ENCODE measurements at regions not wholly inside any gene's neighbourhood (a gene's known extent, or its start where the extent isn't known, plus 50 kb on each side); places are given as distances from the start of the nearest gene placed in this dataset.

- TF ChIP-seq, protein P1, sequence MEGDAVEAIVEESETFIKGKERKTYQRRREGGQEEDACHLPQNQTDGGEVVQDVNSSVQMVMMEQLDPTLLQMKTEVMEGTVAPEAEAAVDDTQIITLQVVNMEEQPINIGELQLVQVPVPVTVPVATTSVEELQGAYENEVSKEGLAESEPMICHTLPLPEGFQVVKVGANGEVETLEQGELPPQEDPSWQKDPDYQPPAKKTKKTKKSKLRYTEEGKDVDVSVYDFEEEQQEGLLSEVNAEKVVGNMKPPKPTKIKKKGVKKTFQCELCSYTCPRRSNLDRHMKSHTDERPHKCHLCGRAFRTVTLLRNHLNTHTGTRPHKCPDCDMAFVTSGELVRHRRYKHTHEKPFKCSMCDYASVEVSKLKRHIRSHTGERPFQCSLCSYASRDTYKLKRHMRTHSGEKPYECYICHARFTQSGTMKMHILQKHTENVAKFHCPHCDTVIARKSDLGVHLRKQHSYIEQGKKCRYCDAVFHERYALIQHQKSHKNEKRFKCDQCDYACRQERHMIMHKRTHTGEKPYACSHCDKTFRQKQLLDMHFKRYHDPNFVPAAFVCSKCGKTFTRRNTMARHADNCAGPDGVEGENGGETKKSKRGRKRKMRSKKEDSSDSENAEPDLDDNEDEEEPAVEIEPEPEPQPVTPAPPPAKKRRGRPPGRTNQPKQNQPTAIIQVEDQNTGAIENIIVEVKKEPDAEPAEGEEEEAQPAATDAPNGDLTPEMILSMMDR (IDR thresholded peaks at IDR 0.05; ENCODE audit: control insufficient read depth, extremely low read depth, insufficient read depth), result no peak
- DNase-seq (ENCODE audit: low read depth), result no peak
- no peak overlapping the region for H3K4me3 ChIP-seq (ENCODE audit: low read depth, low read length)
These were observed 376.4 kb downstream of the FGF9 start for GRCh38 chr13:22047082-22047784.

DNA sequence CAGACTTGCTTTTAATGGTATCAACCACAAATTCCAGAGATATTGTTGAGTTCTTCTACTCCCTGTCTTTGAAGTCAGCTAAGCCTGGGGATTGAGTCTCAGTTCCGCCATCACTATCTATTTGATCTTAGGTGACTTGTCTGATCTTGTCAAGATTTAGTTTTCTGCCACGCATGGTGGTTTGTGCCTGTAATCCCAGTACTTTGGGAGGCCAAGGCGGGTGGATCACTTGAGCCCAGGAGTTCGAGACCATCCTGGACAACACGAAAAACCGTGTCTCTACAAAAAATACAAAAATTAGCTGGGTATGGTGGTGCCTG is 376.9 kb downstream of the FGF9 start:
- TF ChIP-seq, protein P1 (IDR thresholded peaks at IDR 0.05; ENCODE audit: control insufficient read depth, extremely low read depth, insufficient read depth), result no peak
- H3K4me3 ChIP-seq (ENCODE audit: low read depth, low read length), result no peak overlapping the region
- no peak for DNase-seq (ENCODE audit: low read depth)

- TF ChIP-seq, protein P1 (IDR thresholded peaks at IDR 0.05; ENCODE audit: control insufficient read depth, extremely low read depth, insufficient read depth), result no peak
- no peak overlapping the region for H3K4me3 ChIP-seq (ENCODE audit: low read depth, low read length)
- no peak for DNase-seq (ENCODE audit: low read depth)
These were observed 378.5 kb downstream of the FGF9 start for GRCh38 chr13:22049384-22049783.

DNA sequence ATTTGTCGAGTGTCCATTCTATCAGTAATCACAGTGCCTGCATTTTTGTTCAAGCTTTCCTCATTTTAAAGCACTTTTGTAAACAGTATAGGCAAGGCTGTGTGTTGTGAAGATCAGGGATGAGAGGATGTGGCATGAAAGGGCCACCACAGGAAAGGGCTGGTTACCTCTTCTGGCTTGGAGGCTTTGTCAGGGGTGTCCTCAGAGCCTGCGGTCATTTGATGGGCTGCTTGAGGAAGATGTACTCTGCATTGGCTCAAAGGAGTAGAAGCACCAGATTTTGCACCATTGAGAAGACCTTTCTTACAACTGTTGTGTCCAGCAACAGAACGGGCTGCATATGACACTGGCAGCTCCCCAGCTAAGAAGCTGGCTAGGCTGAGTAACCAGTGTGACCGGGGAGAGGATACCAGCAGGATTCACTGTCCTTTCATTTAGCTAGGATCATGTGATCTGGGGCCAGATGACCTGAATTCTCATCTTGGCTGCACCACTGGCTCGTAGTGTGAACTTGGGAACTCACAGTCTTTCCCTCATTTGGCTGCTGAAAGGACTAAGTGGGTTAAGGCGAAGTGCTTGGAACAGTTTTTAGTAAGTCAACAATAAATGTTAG is 380.2 kb downstream of the FGF9 start:
- TF ChIP-seq, protein P1 (IDR thresholded peaks at IDR 0.05; ENCODE audit: control insufficient read depth, extremely low read depth, insufficient read depth), result no peak
- DNase-seq (ENCODE audit: low read depth), result no peak

GRCh38 chr13:22053053-22053452 is 382.2 kb downstream of the FGF9 start:
- DNase-seq (ENCODE audit: low read depth), result no peak
- TF ChIP-seq, protein P1 (IDR thresholded peaks at IDR 0.05; ENCODE audit: control insufficient read depth, extremely low read depth, insufficient read depth), result no peak
- H3K4me3 ChIP-seq (ENCODE audit: low read depth, low read length), result no peak overlapping the region

More for the DNA sequence above, 380.2 kb downstream of the FGF9 start:
- no peak overlapping the region for H3K4me3 ChIP-seq (ENCODE audit: low read depth, low read length)

DNA sequence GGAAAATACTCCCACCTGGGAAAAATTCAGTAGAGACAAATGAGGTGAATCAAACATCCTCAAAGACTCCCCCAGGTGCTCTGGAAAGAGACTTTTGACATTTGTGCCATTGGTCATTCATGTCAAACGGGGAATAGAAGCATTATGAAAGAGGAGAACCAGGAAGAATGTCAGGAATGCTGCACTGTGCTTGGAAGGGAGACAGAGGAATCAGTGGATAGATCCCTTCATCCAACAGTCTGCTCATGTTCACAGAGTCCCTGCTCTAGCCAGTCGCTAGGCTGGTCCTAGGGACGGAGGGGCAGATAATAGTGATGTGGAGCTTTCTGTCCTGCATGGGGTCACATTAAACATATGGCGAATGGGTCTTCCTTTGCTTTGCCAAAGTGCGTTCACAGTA is 384.4 kb downstream of the FGF9 start:
- TF ChIP-seq, protein P1 (IDR thresholded peaks at IDR 0.05; ENCODE audit: control insufficient read depth, extremely low read depth, insufficient read depth), result no peak
- no peak overlapping the region for H3K4me3 ChIP-seq (ENCODE audit: low read depth, low read length)
- DNase-seq (ENCODE audit: low read depth), result no peak

DNA sequence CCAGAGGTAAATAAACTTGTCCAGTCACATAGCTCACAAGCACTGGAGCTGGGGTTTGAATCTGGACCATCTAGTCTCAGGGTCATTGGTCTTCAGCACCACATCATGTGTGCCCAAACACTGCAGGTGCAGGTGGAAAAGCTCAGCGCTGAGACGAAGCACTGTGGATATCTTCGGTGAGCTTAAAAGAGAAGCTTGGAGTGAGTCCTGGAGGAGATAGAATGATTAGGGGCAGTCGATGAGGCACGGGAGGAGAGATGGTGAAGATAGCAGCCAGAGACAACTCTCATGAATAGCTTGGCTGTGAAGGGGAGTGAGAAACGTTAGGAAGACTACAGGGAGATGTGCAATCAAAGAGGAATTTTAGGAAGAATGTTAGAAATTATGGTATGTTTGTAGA is 389.3 kb downstream of the FGF9 start:
- H3K4me3 ChIP-seq (ENCODE audit: low read depth, low read length), result no peak overlapping the region
- DNase-seq (ENCODE audit: low read depth), result no peak
- TF ChIP-seq, protein P1 (IDR thresholded peaks at IDR 0.05; ENCODE audit: control insufficient read depth, extremely low read depth, insufficient read depth), result no peak
